Non-pigmented ciliary epithelial cell (primary cell): ENCODE measurements at regions not wholly inside any gene's neighbourhood (a gene's known extent, or its start where the extent isn't known, plus 50 kb on each side); places are given as distances from the start of the nearest gene placed in this dataset.

Source experiments
- DNase-seq: peaks from one replicate; pipeline ENCODE4 v3.0.0-alpha.2; 2010; ENCODE audit warnings: low read depth

DNA sequence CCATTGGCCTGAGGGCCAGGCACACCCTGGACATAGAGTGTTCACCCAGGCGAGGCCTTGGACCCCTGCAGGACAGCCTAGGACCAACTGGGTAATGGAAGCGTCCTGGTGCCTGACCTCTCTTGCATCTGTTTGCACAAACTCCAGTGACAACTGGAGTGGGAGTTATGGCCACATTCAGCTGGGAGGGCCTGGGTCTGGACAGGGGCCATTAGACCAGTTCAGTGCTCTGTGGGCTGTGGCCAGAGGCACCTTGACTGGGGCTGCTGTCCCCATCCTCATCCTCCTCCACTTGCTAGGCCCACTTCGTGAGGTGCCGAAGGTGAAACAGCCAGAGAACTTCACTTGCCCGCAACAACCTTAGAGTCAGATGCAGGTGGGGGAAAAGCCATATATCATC is 372.7 kb upstream of the IRX1 start:
- no peak for DNase-seq

DNA sequence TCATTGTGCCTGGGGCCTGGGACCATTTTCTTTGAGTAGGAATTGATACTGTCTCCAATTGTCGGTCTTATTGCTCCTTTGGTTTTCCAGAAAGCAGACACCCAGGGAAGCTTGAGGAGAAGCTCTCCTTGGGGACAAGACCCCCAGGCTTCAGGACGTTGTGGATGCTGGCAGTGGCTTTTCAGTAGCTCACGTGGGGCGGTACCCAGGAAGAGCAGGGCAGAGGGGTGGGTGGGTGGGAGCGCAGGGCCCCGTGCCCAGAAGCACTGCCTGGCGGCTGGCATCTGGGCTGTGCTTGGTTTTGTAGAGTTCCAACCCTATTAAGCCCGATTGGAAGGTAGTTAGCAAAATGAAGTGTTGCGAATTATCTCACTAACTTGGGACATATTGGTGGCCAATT is 374.2 kb upstream of the IRX1 start:
- DNase-seq: no peak

DNA sequence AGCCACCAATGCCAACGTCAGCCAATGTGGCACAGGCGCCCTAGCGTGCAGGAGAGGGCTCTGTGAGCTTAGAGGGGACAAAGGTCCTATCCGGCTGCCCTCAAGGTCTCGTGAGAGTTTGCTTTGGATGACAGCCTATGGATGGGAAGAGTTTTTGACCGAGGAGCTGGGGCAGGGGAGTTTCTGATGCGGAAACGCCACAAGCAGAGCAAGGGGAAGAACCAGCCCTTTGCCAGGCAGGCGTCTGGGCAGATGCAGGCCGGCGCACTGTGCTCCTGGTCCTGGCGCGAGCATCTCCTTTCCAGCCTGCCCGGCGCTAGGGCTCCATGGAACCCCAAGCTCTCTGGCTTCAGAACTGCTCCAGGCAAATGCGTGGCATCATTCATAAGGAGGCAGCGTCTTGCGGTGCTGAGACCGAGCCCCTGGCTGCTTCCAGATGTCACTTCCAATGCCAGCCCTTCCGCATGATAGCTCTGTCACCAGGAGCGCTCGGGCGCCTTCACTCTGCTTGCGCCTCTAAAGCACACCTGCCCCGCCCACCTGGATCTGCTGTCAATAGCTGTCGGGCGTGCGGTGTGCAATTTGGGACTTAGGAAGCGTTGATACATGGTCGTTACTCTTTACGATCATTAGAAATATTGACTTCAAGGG is 374.9 kb upstream of the IRX1 start:
- DNase-seq: no peak

DNA sequence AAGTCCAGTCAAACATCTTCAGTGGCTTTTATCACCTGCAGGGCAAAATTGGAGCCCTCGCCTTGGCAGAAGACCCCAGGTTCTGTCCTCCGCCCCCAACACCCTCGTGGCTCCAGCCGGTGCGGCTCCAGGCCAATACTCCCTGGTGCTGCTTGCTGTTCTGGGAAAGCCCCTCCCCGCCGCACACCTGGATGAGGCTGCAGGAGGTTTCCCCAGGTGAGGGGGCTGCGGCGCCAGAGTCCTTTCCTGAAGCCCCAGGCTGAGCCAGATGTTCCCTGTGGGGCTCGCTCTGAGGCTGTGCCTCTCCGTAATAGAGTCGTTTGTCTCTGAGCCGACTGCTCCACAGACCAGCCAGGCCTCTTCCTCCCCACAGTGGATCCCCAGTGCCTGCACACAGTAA is 375.4 kb upstream of the IRX1 start:
- no peak for DNase-seq

DNA sequence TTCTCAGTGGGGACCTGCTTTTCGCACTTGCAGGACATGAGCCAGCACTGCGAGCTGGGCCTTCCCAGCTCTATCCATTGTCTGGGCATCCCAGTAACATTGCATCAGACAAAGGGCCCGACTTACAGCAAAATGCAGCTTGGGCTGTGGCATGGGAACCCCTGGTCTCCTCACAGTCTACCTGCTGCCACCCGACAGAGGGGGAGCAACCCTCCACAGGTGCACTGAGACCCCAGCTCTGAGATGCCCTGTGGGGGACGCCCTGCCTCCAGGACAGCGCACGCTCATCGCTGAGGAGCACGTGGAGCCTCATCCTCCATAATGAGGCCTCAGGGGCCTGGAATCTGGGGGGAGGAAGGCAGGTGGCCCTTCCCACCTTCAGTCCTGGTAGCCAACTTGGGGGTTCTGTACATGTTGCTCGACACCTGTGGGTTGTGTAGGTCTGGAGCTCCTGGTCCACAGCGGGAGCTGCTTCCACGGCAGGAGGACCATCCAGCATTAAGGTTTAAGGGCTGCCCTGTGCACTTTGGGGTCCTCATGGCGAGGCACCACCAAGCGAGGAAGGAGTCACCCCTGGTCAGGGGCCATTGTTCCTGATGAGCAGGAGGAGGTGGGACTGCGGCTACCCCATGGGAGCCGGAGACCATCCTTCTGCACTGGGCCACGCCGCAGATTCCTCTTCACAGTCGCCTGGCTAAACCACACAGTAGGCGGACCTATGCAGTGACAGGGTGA is 376.5 kb upstream of the IRX1 start:
- no peak for DNase-seq

DNA sequence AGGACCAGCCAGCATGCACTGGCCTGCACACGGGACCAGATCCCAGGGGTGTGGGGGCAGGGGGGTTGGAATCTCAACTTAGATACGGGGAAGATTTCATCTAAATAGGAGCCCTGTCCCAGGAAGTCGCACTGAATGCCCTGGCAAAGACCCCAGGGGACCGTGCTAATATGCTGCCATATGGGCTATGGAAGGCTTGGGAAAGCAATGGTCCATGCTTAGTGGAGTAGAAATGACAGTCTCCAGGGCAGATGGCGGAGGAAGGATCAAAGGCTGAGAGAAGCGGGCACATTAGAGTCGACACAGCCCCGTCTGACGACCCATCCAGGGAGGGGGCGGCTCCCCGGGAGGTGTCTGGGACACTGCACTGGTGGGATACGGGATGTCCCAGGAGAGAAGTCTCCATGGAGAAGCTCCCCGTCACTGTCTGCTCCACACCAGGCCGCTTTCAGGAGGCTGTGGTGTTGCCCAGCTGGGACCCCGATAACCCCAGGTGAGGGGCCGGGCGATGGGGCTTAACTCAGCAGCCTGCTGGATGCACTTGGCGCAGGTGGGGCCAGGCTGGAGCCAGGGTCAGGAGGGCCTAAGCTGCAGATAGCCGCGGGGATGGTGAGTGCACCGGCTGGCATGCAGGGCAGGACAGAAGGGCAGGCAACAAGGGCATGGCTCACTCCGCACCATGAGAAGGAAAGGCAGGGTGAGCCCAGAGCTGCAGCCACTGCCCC is 377.7 kb upstream of the IRX1 start:
- DNase-seq: no peak

DNA sequence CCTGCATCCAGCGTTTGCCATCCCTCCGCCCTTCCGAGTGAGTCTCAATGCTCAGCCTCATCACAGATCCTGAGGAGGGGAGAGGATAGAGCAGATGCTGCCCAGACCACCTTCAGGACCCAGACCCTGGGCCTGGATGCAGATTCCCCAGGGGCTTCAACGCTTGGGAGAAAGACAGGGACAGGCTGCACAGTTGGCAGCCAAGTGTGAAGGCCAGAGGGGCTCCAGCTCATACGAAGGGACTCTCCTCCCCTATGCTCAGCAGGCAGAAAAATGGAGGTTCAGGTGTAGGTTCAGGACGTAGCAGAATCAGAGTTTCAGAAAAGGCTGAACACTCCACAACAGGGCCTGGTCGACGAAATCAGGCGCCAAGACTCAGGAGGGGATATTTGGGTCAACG is 378.5 kb upstream of the IRX1 start:
- no peak for DNase-seq

DNA sequence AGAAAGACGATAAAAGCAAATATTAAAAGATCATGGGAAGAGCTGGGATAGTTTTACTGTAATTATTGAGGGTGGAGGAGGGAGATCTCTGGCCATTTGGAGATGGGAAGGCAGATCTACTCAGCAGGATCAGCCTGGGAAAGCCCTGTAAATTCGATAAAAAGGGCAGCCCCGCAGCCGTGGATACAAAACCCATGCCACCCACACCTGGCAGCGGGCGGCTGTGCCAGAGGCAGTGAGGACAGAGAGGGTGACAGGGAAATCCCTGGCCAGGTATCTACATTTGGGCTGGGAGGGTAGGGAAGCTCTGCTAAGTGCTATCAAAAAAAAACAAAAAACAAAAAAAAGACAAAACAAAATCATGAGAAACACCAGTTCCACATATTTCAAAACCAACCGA is 379.2 kb upstream of the IRX1 start:
- DNase-seq: no peak

DNA sequence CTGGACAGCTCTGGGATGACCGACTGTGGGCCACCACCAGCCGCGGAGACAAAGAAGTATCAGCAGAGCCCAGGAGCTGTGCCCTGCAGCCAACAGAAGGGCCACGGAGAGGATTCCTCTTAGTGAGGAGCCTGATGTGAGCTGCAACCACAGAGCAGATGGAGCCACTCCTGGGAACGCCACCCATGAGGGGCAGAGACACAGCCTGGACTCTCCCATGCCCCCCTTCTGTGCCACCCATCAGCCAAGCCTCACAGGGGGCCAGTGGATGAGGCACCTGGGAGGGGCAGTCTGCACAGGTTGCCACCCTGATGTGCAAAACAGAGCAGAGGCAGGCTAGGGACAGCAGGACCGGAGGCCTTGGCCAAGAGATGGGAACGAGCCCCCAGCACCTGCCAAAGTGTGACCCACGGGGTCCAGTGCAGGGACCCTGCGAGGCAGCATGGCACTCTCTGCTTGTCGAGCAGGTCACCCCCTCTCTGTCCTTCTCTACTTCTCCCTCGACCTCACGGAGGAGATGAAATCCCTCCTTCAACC is 380.7 kb upstream of the IRX1 start:
- no peak for DNase-seq

DNA sequence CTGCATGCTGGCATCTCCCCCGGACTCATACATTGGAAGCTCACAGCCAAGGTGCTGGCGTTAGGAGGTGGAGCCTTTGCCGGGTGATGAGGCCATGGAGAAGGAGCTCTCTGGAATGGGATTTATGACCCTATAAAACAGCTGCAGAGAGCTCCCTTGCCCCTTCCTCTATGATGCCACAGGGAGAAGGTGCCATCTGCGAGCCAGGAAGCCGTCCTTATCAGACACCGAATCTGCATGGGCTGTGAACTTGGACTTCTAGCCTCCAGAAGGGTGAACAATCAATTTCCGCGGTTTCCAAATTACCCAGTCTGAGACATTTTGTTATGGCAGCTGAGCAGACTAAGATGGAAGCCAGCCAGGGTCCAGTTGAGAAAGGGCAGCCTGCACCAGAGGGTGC is 381.2 kb upstream of the IRX1 start:
- DNase-seq: no peak

DNA sequence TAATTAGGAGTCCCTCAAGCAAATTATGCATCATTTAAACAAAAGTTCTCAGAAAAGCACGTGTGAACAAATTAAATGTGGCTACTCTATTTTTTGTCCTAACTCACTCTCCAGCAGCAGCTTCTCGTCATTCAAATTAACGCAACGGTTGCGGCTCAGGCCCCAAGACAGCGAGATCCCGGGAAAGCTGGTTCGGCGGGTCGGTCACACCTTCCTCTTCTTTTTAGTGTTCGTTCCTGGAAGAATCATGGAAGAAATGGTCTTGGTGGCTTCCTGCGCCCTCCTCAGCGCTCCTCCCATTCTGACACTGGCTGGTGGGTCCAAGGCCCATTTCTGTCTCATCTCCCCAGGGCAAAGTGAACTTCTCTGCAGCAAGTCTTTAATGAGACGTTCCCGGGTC is 382.8 kb upstream of the IRX1 start:
- no peak for DNase-seq

DNA sequence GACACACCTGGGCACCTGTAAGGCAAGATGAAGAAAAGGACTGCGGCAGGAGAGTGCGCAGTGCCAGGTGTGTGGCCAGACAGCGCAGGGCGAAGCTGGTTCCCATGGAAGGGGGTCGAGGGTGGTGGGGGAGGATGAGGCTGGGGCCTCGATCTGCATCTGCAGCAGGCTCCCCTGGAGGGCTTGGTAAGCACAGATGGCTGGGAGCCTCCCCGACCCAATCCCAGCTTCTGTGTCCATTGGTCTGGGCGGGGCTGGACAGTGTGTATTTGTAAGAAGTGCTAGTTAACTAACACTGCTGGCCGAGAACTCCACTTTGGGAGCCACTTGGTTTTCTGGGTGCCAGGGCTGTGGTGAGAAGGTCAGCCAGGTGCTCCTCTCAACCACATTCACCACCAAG is 385.1 kb upstream of the IRX1 start:
- no peak for DNase-seq

DNA sequence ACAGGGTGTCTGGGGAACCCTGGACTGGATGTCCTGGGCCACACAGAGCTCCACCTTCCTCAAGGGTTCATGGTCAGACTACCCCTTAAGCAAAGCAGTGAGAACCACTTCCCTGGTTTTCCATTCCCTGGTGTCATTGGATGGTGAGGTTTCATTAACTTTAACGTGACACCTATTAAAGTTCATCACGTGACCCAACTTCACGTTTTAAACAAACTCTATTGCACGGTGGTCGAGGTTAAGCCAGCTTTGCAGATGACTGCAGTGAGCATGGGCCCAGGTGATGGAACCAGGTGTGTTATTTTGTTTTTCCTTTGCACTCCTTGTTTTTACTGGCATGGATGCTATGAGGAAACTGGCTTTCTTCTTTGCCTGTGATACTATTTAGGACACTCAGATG is 385.7 kb upstream of the IRX1 start:
- DNase-seq: no peak

DNA sequence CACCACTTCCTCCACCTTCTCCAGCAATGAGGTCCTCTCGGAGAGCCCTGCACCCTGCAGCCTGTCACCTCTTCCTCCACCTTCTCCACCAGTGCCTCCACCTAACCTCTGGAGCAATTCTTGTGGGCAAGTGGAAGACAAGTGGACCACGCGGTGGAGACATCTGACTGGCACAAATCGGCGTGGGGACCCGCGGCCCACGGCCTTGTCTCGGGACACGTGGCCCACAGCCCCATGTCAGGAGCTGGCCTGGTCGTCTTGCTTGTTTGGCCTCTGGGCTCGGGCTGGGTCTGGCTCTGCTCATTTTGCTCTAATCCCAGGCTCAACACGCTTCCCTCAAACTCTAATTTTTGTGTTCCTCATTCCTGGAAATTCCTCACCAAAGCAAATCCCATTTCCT is 393.1 kb upstream of the IRX1 start:
- DNase-seq: no peak

DNA sequence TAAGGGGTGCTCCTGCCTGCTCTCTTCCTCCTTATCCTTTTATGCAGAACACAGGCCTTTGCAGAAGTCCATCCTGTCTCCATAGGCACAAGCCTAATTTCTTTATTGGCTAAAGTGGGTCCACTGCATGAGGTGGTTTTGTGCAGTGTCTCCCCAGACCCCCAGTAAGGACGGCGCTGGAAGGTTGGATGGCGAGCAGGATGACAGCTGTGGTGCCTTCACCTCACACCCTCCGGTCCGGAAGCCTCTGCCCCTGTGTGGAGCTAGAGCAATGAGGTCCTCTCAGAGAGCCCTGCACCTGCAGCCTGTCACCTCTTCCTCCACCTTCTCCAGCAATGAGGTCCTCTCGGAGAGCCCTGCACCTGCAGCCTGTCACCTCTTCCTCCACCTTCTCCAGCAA is 393.7 kb upstream of the IRX1 start:
- DNase-seq: no peak

DNA sequence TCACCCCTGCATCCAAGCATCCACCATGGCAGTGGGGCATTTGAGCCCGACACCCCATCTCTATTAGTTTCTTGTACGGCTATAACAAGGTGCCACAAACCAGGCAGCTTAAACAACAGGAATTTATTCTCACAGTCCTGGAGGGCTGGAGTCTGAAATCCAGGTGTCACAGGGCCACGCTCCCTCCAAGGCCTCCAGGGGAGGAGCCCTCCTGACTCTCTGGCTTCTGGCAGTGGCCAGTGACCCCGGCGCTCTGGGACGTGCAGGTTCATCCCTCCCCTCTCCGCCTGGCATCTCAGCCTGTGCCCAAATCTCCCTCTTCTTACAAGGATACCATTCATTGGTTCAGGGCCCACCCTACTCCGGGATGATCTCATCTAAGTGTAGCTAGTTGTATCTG is 394.5 kb upstream of the IRX1 start:
- no peak for DNase-seq

DNA sequence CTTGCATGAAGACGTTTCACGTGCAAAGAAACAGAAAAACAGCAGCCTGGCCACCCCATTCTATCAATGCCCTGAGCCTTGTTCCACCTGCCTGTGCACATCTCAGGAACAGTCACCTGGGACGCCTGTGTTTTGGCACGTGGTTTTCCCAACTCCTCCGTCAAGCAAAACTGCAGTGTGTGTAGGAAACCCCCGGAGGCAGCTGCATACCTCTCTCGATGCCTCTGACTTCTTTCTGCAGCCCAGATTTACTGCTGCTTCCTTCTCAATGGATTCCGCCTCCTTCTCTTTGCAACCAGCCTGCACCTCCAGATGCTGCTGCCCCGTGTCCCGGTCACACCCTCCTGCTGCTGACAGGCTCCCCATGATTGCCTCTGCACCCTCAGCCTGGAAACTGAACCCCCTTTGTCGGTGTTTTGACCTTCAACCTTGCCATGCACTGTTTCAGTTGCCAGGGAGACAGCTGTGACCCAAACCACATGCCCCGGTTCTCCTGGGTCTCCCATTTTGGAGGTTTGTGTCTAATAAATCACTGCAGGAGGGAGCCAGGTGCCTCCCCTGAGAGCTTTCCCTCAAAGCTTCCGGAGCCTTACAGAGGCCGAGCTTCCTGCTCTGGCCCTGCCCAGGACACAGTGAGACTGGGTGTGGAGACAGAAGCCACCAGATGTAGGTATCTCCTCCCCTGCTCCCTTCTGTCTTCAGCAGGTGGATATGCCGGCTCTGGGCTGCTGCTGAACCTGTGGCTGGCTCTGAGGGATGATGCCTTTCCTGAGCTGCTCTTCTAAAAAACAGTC is 395.5 kb upstream of the IRX1 start:
- no peak for DNase-seq

DNA sequence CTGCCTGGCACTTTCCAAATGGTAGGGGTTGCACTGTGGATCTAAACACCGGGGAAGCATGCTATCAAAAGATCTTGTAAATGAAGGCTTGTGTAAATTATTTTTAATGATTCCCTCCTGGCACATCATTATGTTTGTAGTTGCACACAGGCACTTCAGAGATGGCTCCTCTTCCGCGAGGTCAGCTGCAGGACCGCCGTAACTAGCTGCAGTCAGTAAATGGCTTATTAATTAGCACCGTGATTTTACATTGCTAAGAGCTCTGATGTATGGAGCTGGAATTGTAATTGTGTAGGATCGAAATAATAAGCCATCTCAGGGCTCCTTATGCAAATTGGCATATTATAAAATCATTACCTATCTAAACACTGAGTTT is 397.6 kb upstream of the IRX1 start:
- no peak for DNase-seq

DNA sequence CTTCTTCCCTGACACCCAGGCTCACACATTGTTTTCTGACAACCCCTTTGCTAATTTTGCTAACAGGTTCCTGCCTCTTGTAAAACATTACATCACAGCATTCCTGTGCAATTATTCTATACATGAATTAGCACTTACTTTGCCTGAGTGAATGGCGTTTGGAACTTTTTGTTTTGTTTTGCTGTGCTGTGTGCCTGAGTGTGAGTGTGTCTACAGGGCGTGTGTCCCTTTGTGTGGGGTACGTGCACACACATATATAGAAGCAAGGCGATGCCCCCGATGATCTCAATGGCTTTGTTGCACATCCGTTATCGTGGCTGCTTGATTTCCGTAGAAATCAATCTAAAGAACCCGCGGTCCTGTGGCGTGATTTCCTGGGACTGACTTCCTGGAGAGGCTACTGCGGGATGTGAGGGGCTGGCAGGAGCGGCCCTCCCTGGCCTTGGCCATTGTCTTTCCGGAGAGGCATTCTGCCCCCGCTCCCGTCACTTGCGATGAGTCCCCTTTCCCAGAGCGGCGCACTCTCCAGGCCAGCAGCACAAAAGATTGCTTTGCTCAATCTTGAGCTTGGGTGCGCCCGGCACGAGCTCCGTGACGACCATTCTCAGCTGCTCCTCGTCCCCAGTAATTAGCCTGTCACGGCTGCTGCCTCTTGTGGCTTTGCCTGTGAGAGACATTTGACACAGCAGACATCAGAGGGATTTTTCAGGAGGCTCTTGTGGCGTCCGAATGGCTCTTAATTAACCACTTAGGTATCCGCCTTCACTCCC is 398.1 kb upstream of the IRX1 start:
- DNase-seq: no peak

DNA sequence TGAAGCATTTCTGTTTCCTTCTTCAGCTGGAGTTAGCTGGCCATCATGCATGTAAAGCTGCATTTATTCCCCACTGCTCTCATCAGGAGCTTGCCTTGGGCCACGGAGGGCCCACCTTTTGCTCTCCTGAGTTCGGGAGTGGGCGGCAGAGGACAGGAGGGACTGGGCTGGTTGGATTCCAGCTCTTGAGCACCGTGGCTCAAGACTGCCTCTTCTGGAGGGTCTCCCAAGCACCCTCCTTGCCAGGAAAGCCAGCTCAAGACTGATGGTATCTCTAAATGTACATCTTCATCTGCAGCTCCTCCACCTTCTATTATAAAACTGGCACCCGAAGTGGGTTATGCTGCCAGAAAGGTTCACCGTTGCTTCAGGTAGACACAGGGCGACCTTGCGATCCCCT is 399.6 kb upstream of the IRX1 start:
- DNase-seq: no peak

DNA sequence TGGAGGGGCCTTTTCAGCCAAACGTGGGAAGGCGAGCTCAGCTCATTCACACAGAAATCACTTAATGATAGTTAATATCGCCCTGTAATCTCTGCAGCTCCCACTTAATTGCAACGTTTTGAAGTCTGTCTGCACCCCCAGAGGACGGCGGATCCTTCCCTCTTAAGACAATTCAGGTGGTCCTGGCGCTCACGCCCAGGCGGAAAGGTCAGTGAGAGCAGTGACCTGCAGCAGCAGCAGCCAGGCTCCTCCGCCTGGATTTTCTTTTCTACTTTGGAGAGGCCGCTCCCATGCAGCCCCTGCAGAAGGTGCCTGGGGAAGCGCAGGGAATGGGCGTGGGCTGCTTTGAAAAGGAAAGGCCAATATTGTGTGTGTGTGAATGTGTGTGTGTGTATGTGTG is 400.9 kb upstream of the IRX1 start:
- DNase-seq: no peak

DNA sequence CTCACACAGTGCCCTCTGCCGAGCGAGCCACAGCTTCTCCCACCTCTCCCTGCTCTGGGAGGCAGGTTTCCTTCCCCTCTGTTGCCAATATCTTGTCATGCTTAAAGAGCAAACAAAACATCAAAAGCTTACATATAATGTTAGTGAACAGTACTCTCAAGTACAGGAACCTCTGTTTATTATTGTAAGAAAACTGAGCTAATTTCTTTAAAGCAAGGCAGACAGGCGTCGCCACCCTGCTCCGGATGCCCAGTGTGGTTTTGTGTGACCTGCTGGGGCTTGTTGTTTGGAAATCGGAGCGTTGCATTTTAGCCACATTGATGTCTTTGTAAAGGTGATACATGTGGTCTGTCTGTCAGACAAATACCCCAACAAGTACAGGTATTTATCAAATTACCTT is 401.4 kb upstream of the IRX1 start:
- DNase-seq: no peak
